ENCODE measurements at regions not wholly inside any gene's neighbourhood (a gene's known extent, or its start where the extent isn't known, plus 50 kb on each side); places are given as distances from the start of the nearest gene placed in this dataset.
A peak's percentile ranks its signal among the peaks of the same experiment; 100 is the strongest.

- TF ChIP-seq POLR2AphosphoS5 (IDR thresholded peaks at IDR 0.05; ENCODE audit: low read depth, low read length) (no peak), POU2F2 (IDR thresholded peaks at IDR 0.05; ENCODE audit: low read depth, low read length) (no peak), PAX5 (IDR thresholded peaks at IDR 0.05; ENCODE audit: insufficient read depth, low read length, severe bottlenecking) (no peak), SPI1 (IDR thresholded peaks at IDR 0.05; ENCODE audit: low read depth, low read length) (no peak), POLR2A (IDR thresholded peaks at IDR 0.05; ENCODE audit: low read depth, low read length) (no peak), TAF1 (IDR thresholded peaks at IDR 0.05; ENCODE audit: low read depth, low read length) (no peak)
- FAIRE-seq (no peak), DNase-seq (ENCODE audit: insufficient read length, low spot score) (no peak)
These were observed 406.5 kb downstream of the KIF16B start for GRCh38 chr20:16166737-16167136.

GRCh38 chr20:16158976-16159286 is 414.3 kb downstream of the KIF16B start:
- no peak for TF ChIP-seq POLR2A (IDR thresholded peaks at IDR 0.05; ENCODE audit: low read depth, low read length)
- no peak for TF ChIP-seq POU2F2 (IDR thresholded peaks at IDR 0.05; ENCODE audit: low read depth, low read length)
- no peak for TF ChIP-seq TAF1 (IDR thresholded peaks at IDR 0.05; ENCODE audit: low read depth, low read length)
- TF ChIP-seq SPI1 (IDR thresholded peaks at IDR 0.05; ENCODE audit: low read depth, low read length), result no peak
- FAIRE-seq (no peak), DNase-seq (ENCODE audit: insufficient read length, low spot score) (no peak)

- no peak for DNase-seq (ENCODE audit: insufficient read length, low spot score)
- TF ChIP-seq SPI1 (IDR thresholded peaks at IDR 0.05; ENCODE audit: low read depth, low read length) (0 out of 2 replicates have a peak, but pooled peaks have one; percentile 16), TAF1 (IDR thresholded peaks at IDR 0.05; ENCODE audit: low read depth, low read length) (no peak)
- FAIRE-seq, result no peak
These were observed 414.9 kb downstream of the KIF16B start for GRCh38 chr20:16158090-16158975.

GRCh38 chr20:16147916-16148315 is 425.3 kb downstream of the KIF16B start:
- no peak for FAIRE-seq
- no peak for DNase-seq (ENCODE audit: insufficient read length, low spot score)
- TF ChIP-seq TAF1 (IDR thresholded peaks at IDR 0.05; ENCODE audit: low read depth, low read length), result no peak
- TF ChIP-seq POLR2A (IDR thresholded peaks at IDR 0.05; ENCODE audit: low read depth, low read length), result no peak
- no peak for TF ChIP-seq PAX5 (IDR thresholded peaks at IDR 0.05; ENCODE audit: insufficient read depth, low read length, severe bottlenecking)
- no peak for TF ChIP-seq SPI1 (IDR thresholded peaks at IDR 0.05; ENCODE audit: low read depth, low read length)
- TF ChIP-seq POLR2AphosphoS5 (IDR thresholded peaks at IDR 0.05; ENCODE audit: low read depth, low read length), result no peak
- no peak for TF ChIP-seq POU2F2 (IDR thresholded peaks at IDR 0.05; ENCODE audit: low read depth, low read length)

GRCh38 chr20:16147216-16147615 is 426.0 kb downstream of the KIF16B start:
- FAIRE-seq (no peak), DNase-seq (ENCODE audit: insufficient read length, low spot score) (no peak)
- no peak for TF ChIP-seq POLR2A (IDR thresholded peaks at IDR 0.05; ENCODE audit: low read depth, low read length)
- no peak for TF ChIP-seq TAF1 (IDR thresholded peaks at IDR 0.05; ENCODE audit: low read depth, low read length)
- TF ChIP-seq POLR2AphosphoS5 (IDR thresholded peaks at IDR 0.05; ENCODE audit: low read depth, low read length), result no peak
- TF ChIP-seq SPI1 (IDR thresholded peaks at IDR 0.05; ENCODE audit: low read depth, low read length), result no peak
- no peak for TF ChIP-seq POU2F2 (IDR thresholded peaks at IDR 0.05; ENCODE audit: low read depth, low read length)
- no peak for TF ChIP-seq PAX5 (IDR thresholded peaks at IDR 0.05; ENCODE audit: insufficient read depth, low read length, severe bottlenecking)

GRCh38 chr20:16145919-16146318 is 427.3 kb downstream of the KIF16B start:
- DNase-seq (ENCODE audit: insufficient read length, low spot score) (no peak), FAIRE-seq (no peak)
- no peak for TF ChIP-seq POLR2A (IDR thresholded peaks at IDR 0.05; ENCODE audit: low read depth, low read length)
- TF ChIP-seq POLR2AphosphoS5 (IDR thresholded peaks at IDR 0.05; ENCODE audit: low read depth, low read length), result no peak
- TF ChIP-seq SPI1 (IDR thresholded peaks at IDR 0.05; ENCODE audit: low read depth, low read length), result no peak
- no peak for TF ChIP-seq POU2F2 (IDR thresholded peaks at IDR 0.05; ENCODE audit: low read depth, low read length)
- TF ChIP-seq TAF1 (IDR thresholded peaks at IDR 0.05; ENCODE audit: low read depth, low read length), result no peak
- no peak for TF ChIP-seq PAX5 (IDR thresholded peaks at IDR 0.05; ENCODE audit: insufficient read depth, low read length, severe bottlenecking)

GRCh38 chr20:16143596-16143995 is 429.7 kb downstream of the KIF16B start:
- TF ChIP-seq TAF1 (IDR thresholded peaks at IDR 0.05; ENCODE audit: low read depth, low read length), result no peak
- FAIRE-seq (no peak), DNase-seq (ENCODE audit: insufficient read length, low spot score) (no peak)

GRCh38 chr20:16135630-16136029 is 437.6 kb downstream of the KIF16B start:
- FAIRE-seq (no peak), DNase-seq (ENCODE audit: insufficient read length, low spot score) (no peak)
- TF ChIP-seq POLR2AphosphoS5 (IDR thresholded peaks at IDR 0.05; ENCODE audit: low read depth, low read length) (no peak), TAF1 (IDR thresholded peaks at IDR 0.05; ENCODE audit: low read depth, low read length) (no peak), SPI1 (IDR thresholded peaks at IDR 0.05; ENCODE audit: low read depth, low read length) (no peak), POLR2A (IDR thresholded peaks at IDR 0.05; ENCODE audit: low read depth, low read length) (no peak), PAX5 (IDR thresholded peaks at IDR 0.05; ENCODE audit: insufficient read depth, low read length, severe bottlenecking) (no peak), POU2F2 (IDR thresholded peaks at IDR 0.05; ENCODE audit: low read depth, low read length) (no peak)

- no peak for DNase-seq (ENCODE audit: insufficient read length, low spot score)
- no peak for TF ChIP-seq POU2F2 (IDR thresholded peaks at IDR 0.05; ENCODE audit: low read depth, low read length)
- no peak for TF ChIP-seq POLR2A (IDR thresholded peaks at IDR 0.05; ENCODE audit: low read depth, low read length)
- no peak for FAIRE-seq
These were observed 441.0 kb downstream of the KIF16B start for GRCh38 chr20:16132036-16132798.

- DNase-seq (ENCODE audit: insufficient read length, low spot score) (no peak), FAIRE-seq (no peak)
- no peak for TF ChIP-seq PAX5 (IDR thresholded peaks at IDR 0.05; ENCODE audit: insufficient read depth, low read length, severe bottlenecking)
- TF ChIP-seq SPI1 (IDR thresholded peaks at IDR 0.05; ENCODE audit: low read depth, low read length), result no peak
- no peak for TF ChIP-seq POLR2A (IDR thresholded peaks at IDR 0.05; ENCODE audit: low read depth, low read length)
- TF ChIP-seq POLR2AphosphoS5 (IDR thresholded peaks at IDR 0.05; ENCODE audit: low read depth, low read length), result no peak
- TF ChIP-seq POU2F2 (IDR thresholded peaks at IDR 0.05; ENCODE audit: low read depth, low read length), result no peak
- TF ChIP-seq TAF1 (IDR thresholded peaks at IDR 0.05; ENCODE audit: low read depth, low read length), result no peak
These were observed 443.8 kb downstream of the KIF16B start for GRCh38 chr20:16129411-16129810.
